Right atrium auricular region (tissue), 2 donors: ENCODE measurements at regions not wholly inside any gene's neighbourhood (a gene's known extent, or its start where the extent isn't known, plus 50 kb on each side); places are given as distances from the start of the nearest gene placed in this dataset.

ENCODE experiments used
- DNase-seq: peaks from one replicate; pipeline ENCODE4 v3.0.0-alpha.2; 2019; ENCODE audit warnings: low spot score
- H3K27ac ChIP-seq, 2 donors: fragments of 200-600 bp; sonication (generic); 1 replicate in 1 of 2; 2 replicates in 1 of 2; pipeline ENCODE4 v1.5.1; 2016 to 2019
- H3K27me3 ChIP-seq, 2 donors: fragments of 200-600 bp; sonication (generic); one replicate each; pipeline versions ENCODE4 v1.5.1 to v1.6.0; 2017 to 2019
- H3K36me3 ChIP-seq: fragments of 200-600 bp; sonication (generic); one replicate; pipeline ENCODE4 v1.5.1; 2016
- H3K4me1 ChIP-seq, 2 donors: fragments of 200-600 bp; sonication (generic); one replicate each; pipeline versions ENCODE4 v1.5.1 to v1.6.0; 2017 to 2019
- H3K4me3 ChIP-seq, 2 donors: fragments of 200-600 bp; sonication (generic); 1 replicate in 1 of 2; 2 replicates in 1 of 2; pipeline ENCODE4 v1.5.1; 2017 to 2019; ENCODE audit warnings: mild to moderate bottlenecking in 1 of 2, moderate library complexity in 1 of 2
- H3K9me3 ChIP-seq, 2 donors: fragments of 200-600 bp; sonication (generic); one replicate each; pipeline ENCODE4 v1.5.1; 2019
- CTCF ChIP-seq, 2 donors: fragments of 200-600 bp; sonication (generic); IDR thresholded peaks; one replicate each; pipeline ENCODE4 v1.5.1; 2019; ENCODE audit warnings: antibody characterized with exemption in 2 of 2

- no peaks in the 10 kb centered on the region for H3K36me3 ChIP-seq
- no peak for DNase-seq
- H3K4me3 ChIP-seq, result no peak overlapping the region
- no peaks in the 10 kb centered on the region for H3K4me1 ChIP-seq
- no peak for TF ChIP-seq CTCF (IDR thresholded peaks at IDR 0.05)
- no peak overlapping the region for H3K27ac ChIP-seq
- H3K9me3 ChIP-seq, result no peaks in the 10 kb centered on the region
- no peaks in the 10 kb centered on the region for H3K27me3 ChIP-seq
Measured at GRCh38 chr2:136557203-136557602, 208.1 kb upstream of the THSD7B start.

GRCh38 chr2:136550181-136550580 is 215.2 kb upstream of the THSD7B start:
- no peaks in the 10 kb centered on the region for H3K9me3 ChIP-seq
- H3K4me1 ChIP-seq, result no peaks in the 10 kb centered on the region
- H3K27me3 ChIP-seq, result no peaks in the 10 kb centered on the region
- no peak for DNase-seq
- no peaks in the 10 kb centered on the region for H3K36me3 ChIP-seq
- H3K27ac ChIP-seq, result no peak overlapping the region
- no peak for TF ChIP-seq CTCF (IDR thresholded peaks at IDR 0.05)
- no peak overlapping the region for H3K4me3 ChIP-seq

GRCh38 chr2:136539355-136539754 is 226.0 kb upstream of the THSD7B start:
- Histone ChIP-seq H3K27ac (no peak overlapping the region), H3K27me3 (no peaks in the 10 kb centered on the region), H3K36me3 (no peaks in the 10 kb centered on the region), H3K4me3 (no peak overlapping the region), H3K9me3 (no peaks in the 10 kb centered on the region), H3K4me1 (peaks cover 0 to 3% of the 10 kb centered on the region in 2 donors)
- DNase-seq, result no peak
- TF ChIP-seq CTCF (IDR thresholded peaks at IDR 0.05), result no peak

GRCh38 chr2:136538489-136538888 is 226.9 kb upstream of the THSD7B start:
- no peaks in the 10 kb centered on the region for H3K36me3 ChIP-seq
- no peaks in the 10 kb centered on the region for H3K9me3 ChIP-seq
- no peak overlapping the region for H3K27ac ChIP-seq
- H3K27me3 ChIP-seq, result no peaks in the 10 kb centered on the region
- no peak overlapping the region for H3K4me3 ChIP-seq
- no peak for TF ChIP-seq CTCF (IDR thresholded peaks at IDR 0.05)
- peaks cover 0 to 3% of the 10 kb centered on the region in 2 donors for H3K4me1 ChIP-seq
- no peak for DNase-seq

- no peak for DNase-seq
- no peak overlapping the region for H3K27ac ChIP-seq
- H3K4me3 ChIP-seq, result no peak overlapping the region
- no peaks in the 10 kb centered on the region for H3K9me3 ChIP-seq
- no peak for TF ChIP-seq CTCF (IDR thresholded peaks at IDR 0.05)
- peaks cover 0 to 3% of the 10 kb centered on the region in 2 donors for H3K4me1 ChIP-seq
- H3K36me3 ChIP-seq, result no peaks in the 10 kb centered on the region
- no peaks in the 10 kb centered on the region for H3K27me3 ChIP-seq
Measured at GRCh38 chr2:136534811-136535210, 230.5 kb upstream of the THSD7B start.

GRCh38 chr2:136532171-136532570 is 233.2 kb upstream of the THSD7B start:
- Histone ChIP-seq H3K36me3 (no peaks in the 10 kb centered on the region), H3K9me3 (no peaks in the 10 kb centered on the region), H3K27ac (no peak overlapping the region), H3K27me3 (no peaks in the 10 kb centered on the region), H3K4me1 (peaks cover 0 to 3% of the 10 kb centered on the region in 2 donors), H3K4me3 (no peak overlapping the region)
- TF ChIP-seq CTCF (IDR thresholded peaks at IDR 0.05), result no peak
- DNase-seq, result no peak
